HTR-8/SVneo (cell line): ENCODE measurements at regions not wholly inside any gene's neighbourhood (a gene's known extent, or its start where the extent isn't known, plus 50 kb on each side); places are given as distances from the start of the nearest gene placed in this dataset.

Source experiments
- DNase-seq: peaks from one replicate; pipeline ENCODE4 v3.0.0; 2011; ENCODE audit warnings: low spot score, mixed read lengths; ENCODE audit not compliant: insufficient read length
- FAIRE-seq: peaks from 2 replicates; lab custom pipeline; 2011; peaks lifted over from hg19 to GRCh38; lab: Jason Lieb, UNC

DNA sequence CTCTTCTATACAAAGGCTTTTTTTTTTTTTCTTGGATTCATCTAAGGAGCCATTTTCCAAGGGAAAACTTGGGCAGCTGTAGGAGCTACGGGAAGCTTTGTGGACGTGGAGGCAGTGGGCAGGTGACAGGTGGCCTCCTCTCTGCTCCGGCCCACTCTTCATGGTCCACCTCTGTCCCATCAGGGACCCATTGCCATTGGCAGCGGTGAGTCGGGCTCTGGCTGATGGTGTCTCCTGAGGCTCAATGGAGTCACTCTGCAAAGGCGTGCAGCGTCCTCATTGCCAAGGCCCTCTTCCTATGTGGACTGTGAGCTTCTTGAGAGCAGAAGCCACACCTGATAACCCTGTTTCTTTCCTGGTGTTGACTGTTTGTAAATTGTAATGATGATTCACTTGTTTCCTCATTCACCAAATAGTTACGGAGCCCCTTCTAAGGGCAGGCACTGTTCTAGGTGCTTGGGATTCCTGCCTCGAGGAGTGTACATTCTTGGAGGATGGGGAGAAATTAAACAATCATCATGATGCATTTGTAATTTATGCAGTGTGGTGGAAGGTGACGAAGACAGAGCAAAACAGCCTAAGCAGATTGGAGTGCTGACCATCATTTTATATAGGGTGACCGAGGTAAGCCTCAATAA, 240.3 kb upstream of the HS6ST1 start:
- FAIRE-seq = no peak
- no peak for DNase-seq

- FAIRE-seq (no peak), DNase-seq (no peak)
Observed at GRCh38 chr2:128559533-128560515, 241.2 kb upstream of the HS6ST1 start.

- DNase-seq (no peak), FAIRE-seq (no peak)
Observed at GRCh38 chr2:128560718-128561117, 242.1 kb upstream of the HS6ST1 start.

DNA sequence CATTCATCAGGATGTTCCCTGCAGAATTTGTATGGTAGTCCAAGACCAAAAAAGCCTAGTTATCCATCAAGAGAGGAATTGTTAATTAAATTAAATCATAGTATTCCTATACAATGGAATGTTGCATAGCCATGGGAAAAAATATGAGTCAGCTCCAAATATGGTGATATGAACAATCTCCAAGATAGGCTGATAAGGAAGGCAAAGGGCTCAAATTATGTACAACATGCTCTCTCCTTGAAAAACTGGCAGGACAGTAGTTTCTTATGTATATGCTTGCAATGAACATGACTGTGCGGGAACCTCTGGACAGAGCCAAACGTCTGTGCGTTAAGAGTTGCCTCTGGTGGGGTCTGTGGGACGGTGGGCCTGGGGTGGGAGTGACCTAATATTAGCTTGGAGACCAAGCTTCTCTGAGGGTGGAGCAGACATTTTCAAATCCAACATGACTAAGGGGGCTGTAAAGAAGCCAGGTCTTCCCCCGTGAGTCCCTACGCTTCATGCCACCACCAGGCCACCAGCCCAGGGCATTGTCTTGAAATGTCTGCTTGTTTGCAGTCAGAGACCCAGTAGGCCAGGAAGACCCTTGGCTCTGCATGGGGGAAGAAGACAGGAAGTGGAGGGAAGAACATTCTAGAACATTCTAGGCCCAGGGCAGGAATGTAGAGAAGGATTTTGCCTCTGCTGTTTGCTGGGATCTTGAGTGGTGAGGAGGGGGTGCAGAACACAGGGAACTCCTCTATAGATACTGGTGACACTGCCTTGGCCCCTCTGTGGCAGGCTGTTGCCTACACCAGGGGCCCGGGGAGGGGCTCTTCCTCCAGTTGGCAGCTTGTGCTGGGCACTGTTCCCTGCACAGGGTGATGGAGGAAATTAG, 244.0 kb upstream of the HS6ST1 start:
- FAIRE-seq (no peak), DNase-seq (no peak)

DNA sequence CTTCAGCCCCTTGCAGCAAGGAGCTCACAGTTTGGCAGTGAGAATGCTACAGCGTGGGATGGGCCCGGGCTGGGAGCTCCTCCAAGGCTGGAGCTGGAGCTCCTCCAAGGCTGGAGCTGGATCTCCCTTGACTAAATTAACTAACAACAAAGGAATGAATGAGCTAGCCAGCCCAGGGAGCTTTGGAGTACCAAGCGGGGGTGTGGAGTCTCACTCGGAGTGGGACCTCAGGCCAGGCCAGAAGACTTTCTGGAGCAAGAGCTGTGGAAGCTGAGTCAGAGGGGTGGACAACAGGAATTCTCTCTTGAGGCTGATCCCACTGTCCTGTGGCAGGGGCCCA, 244.7 kb upstream of the HS6ST1 start:
- FAIRE-seq = no peak
- DNase-seq = no peak

GRCh38 chr2:128564131-128564530, 245.5 kb upstream of the HS6ST1 start:
- DNase-seq (no peak), FAIRE-seq (no peak)

DNA sequence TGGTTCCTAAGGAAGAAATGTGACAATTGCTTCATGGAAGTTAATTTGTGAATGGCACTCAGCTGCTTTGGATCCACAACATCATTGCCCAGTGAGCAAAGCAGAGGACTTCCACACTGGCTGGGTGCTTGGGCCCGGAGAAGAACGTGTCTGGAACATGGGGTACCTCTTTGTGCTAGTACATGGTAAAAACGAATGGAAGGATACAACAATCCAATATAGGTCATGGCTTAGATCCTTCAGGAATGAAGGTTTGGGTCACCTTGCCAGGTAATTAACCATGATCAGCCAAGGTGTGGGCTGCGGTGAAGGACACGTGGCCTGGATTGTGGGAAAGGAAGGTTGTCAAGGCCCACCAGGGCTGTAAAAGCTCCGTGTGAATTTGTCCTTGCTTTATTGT, 245.9 kb upstream of the HS6ST1 start:
- FAIRE-seq (no peak), DNase-seq (no peak)

- FAIRE-seq (no peak), DNase-seq (no peak)
Observed at GRCh38 chr2:128565441-128565840, 246.8 kb upstream of the HS6ST1 start.

- FAIRE-seq = no peak
- no peak for DNase-seq
Observed at GRCh38 chr2:128566671-128567070, 248.0 kb upstream of the HS6ST1 start.

DNA sequence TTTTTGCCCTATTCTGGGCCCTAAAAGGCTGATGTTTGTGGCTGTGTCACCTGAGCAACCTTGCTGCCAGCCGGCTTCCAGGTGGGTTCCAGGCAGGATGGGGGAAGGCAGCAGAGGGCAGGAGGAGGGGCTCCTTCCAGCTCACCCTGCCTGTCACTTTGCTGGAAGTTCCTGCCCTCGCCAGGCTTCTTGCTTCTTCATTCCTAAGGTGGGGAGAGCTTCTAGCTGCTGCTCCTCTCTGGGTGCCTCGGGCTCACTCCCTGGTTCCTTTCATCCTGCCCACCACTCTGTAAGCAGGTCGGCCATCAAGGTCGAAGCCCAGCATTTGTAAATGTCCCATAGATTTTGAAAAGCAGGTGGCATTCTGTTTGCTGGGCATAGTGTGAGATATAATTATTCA, 249.4 kb upstream of the HS6ST1 start:
- no peak for DNase-seq
- FAIRE-seq = no peak

DNA sequence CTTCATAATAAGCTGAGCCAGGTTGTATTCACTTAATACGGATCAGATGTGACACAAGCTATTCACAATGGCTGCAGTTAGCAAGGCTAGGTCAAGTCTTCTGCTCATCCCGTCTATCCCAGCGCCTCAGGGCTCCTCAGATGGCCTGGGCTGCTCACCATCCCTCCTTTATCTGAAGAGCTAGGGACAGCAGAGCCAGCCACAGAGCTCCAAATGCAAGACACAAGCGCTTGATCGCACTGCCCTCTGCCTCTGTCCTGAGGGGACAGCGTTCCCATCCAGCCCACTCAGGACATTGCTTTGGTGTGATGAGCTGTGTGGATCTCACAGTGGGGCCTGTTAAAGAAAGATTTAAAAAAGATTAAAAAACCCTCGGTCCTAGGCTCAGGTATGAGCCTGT, 254.4 kb upstream of the HS6ST1 start:
- DNase-seq (no peak), FAIRE-seq (no peak)

GRCh38 chr2:128573531-128573930, 254.9 kb upstream of the HS6ST1 start:
- DNase-seq = no peak

DNA sequence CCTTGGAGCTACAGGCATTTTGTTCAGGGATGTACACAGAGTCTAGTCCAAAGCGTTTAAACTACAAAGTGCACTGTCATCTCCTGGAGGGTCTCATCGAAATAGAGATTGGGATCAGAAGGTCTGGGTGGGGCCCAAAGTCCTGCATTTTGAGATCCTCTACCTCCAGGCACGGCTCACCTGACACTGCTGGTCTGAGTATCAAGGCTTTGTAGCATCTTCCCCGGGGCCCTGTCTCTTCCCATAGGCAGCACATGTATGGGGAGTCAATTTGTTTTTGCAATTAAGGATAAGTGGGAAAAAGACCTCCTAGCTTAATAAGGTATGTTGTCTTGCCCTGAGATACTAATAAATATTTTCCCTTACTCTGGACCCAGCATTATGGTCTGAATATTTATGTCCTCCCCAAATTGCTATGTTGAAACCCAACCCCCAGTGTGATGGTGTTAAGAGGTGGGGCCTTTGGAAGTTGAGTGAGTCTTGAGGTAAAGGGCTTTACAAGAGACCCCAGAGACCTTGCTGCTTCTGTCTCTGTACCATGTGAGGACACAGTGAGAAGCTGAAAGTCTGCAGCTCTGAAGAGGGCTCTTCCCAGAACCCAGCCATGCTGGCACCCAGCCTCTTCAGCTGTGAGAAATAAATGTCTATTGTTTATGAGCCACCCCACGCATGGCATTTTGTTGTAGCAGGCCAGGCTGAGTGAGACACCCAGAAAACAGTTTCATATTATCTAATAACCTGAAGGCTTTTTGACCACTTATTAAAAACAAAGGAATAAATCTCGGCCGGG, 258.7 kb upstream of the HS6ST1 start:
- DNase-seq = no peak
- FAIRE-seq = no peak

More at GRCh38 chr2:128573531-128573930, 254.9 kb upstream of the HS6ST1 start:
- FAIRE-seq = no peak

GRCh38 chr2:128578406-128579390, 260.0 kb upstream of the HS6ST1 start:
- FAIRE-seq (no peak), DNase-seq (no peak)

DNA sequence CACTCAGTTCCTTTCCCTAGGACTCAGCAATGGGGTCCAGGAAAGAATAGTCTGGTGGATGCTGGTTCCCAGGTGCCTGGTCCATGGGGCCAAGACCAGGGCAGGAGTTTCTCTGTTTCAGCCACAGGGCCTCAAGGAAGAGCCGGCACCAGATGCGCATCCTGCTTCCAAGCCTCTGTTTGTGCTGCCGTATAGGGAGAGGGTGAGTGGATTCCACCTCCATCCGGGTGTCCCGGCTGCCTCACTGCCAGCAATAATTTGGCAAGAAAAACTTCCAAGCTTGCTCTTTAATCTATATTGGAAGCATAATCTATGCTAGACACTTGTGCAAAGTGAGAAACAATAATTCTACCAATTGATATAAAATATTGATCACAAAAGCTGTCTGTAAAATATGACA, 261.2 kb upstream of the HS6ST1 start:
- DNase-seq (no peak), FAIRE-seq (no peak)

- no peak for FAIRE-seq
- no peak for DNase-seq
Observed at GRCh38 chr2:128580988-128581848, 262.6 kb upstream of the HS6ST1 start.

DNA sequence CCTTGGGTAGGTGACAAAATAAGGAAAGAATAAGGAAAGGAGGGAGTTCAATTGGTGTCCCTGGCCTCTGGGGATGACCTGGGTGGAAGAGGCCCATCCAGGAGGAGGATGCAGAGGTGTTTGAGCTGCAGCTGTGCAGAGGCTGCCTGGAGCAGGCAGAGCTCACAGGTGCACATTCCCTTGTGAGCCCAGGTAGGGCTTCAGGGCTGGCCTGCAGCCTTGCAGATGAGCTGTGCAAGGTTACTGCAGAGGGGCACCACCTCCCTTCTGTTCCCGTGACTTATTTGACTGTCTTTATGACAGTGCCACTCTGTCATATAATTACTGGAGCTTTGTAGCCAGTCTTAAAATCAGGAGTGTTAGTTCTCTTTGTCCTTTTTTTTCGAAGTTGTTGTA, 263.2 kb upstream of the HS6ST1 start:
- DNase-seq (no peak), FAIRE-seq (no peak)
